Small intestine (tissue), 7 donors: ENCODE measurements at regions not wholly inside any gene's neighbourhood (a gene's known extent, or its start where the extent isn't known, plus 50 kb on each side); places are given as distances from the start of the nearest gene placed in this dataset.
"Not testable (repeated sequence)": the region's sequence is repeated elsewhere in the genome, so short reads cannot be mapped to it uniquely, and the experiment has no call there.

Source experiments
- DNase-seq, 2 donors: peaks; one replicate each; pipeline versions ENCODE4 v3.0.0 to v3.0.0-alpha.2; 2013
- FAIRE-seq: peaks from 2 replicates; lab custom pipeline; 2012; peaks lifted over from hg19 to GRCh38; lab: Jason Lieb, UNC
- H3K27ac ChIP-seq, 3 donors: one replicate each; pipeline ENCODE4 v1.5.1; 2013; ENCODE audit warnings: low read length in 2 of 3, mild to moderate bottlenecking in 2 of 3, control low read depth in 1 of 3, inconsistent platforms in 1 of 3, low read depth in 1 of 3, moderate library complexity in 1 of 3
- H3K27me3 ChIP-seq, 3 donors: one replicate each; pipeline ENCODE4 v1.6.1; 2013; ENCODE audit warnings: low read length in 3 of 3, inconsistent platforms in 1 of 3; ENCODE audit not compliant: control insufficient read depth in 3 of 3, insufficient read depth in 3 of 3
- H3K36me3 ChIP-seq, 3 donors: one replicate each; pipeline ENCODE4 v1.6.1; 2013; ENCODE audit warnings: low read length in 3 of 3, inconsistent platforms in 1 of 3, low read depth in 1 of 3, mild to moderate bottlenecking in 1 of 3, moderate library complexity in 1 of 3; ENCODE audit not compliant: control insufficient read depth in 3 of 3, insufficient read depth in 2 of 3
- H3K4me1 ChIP-seq, 3 donors: one replicate each; pipeline ENCODE4 v1.6.1; 2013; ENCODE audit warnings: low read length in 2 of 3, inconsistent platforms in 1 of 3, low read depth in 1 of 3, mild to moderate bottlenecking in 1 of 3, moderate library complexity in 1 of 3; ENCODE audit not compliant: control insufficient read depth in 3 of 3, insufficient read depth in 2 of 3
- H3K4me3 ChIP-seq, 3 donors: one replicate each; pipeline ENCODE4 v1.5.1; 2013; ENCODE audit warnings: low read length in 3 of 3, control low read depth in 1 of 3, inconsistent platforms in 1 of 3, low read depth in 1 of 3, mild to moderate bottlenecking in 1 of 3, moderate library complexity in 1 of 3
- H3K9me3 ChIP-seq, 2 donors: one replicate each; pipeline ENCODE4 v1.6.1; 2013; ENCODE audit warnings: low read depth in 1 of 2, low read length in 1 of 2; ENCODE audit not compliant: control insufficient read depth in 2 of 2, insufficient read depth in 1 of 2
- WGBS, 3 donors: extraction: QIAGEN DNeasy Blood & Tissue Kit; methylation state at CpG; one replicate each; pipeline ENCODE4 v1.1.7; 2013; 5-methylcytosine and 5-hydroxymethylcytosine counted together
- donor health status: healthy with polysubstance abuse.
- donor health status: control.
- donor health status: control.
- donor health status: Bipolar disorder and iron deficiency.
- donor health status: healthy.

- Histone ChIP-seq H3K4me1 (no peaks in the 10 kb centered on the region), H3K36me3 (no peaks in the 10 kb centered on the region), H3K4me3 (no peak overlapping the region), H3K27me3 (no peaks in the 10 kb centered on the region), H3K27ac (no peak overlapping the region), H3K9me3 (peaks cover 0 to 3% of the 10 kb centered on the region in 2 donors)
- FAIRE-seq (no peak), DNase-seq (no peak)
- WGBS, 3 donors: 92 to 96% (median 94%) methylated on average over 7 of the region's 7 CpGs
These were observed 641.5 kb downstream of the GABRG1 start for GRCh38 chr4:45482346-45482745.

- H3K27me3 ChIP-seq: no peaks in the 10 kb centered on the region
- H3K9me3 ChIP-seq: peaks cover 0 to 16% of the 10 kb centered on the region in 2 donors
- WGBS, 3 donors: 93 to 96% (median 95%) methylated on average over 25 of the region's 25 CpGs
- no peak overlapping the region for H3K4me3 ChIP-seq
- H3K36me3 ChIP-seq: no peaks in the 10 kb centered on the region
- DNase-seq (no peak), FAIRE-seq (no peak)
- no peak overlapping the region for H3K27ac ChIP-seq
- no peaks in the 10 kb centered on the region for H3K4me1 ChIP-seq
These were observed 646.5 kb downstream of the GABRG1 start for GRCh38 chr4:45477311-45477733.

- Histone ChIP-seq H3K9me3 (peaks cover 0 to 27% of the 10 kb centered on the region in 2 donors), H3K27ac (no peak overlapping the region), H3K36me3 (no peaks in the 10 kb centered on the region), H3K4me3 (no peak overlapping the region), H3K4me1 (no peaks in the 10 kb centered on the region), H3K27me3 (no peaks in the 10 kb centered on the region)
- WGBS, 3 donors: 52 to 72% (median 62%) methylated on average over 2 of the region's 2 CpGs
- FAIRE-seq (no peak), DNase-seq (no peak)
These were observed 648.3 kb downstream of the GABRG1 start for GRCh38 chr4:45475548-45475947.

- DNase-seq: no peak
- FAIRE-seq: no peak
- Histone ChIP-seq H3K36me3 (no peaks in the 10 kb centered on the region), H3K27me3 (no peaks in the 10 kb centered on the region), H3K4me3 (no peak overlapping the region), H3K27ac (no peak overlapping the region), H3K4me1 (no peaks in the 10 kb centered on the region), H3K9me3 (peaks cover 0 to 25% of the 10 kb centered on the region in 2 donors)
- WGBS, 3 donors: 44 to 70% (median 50%) methylated on average over 3 of the region's 3 CpGs
These were observed 651.4 kb downstream of the GABRG1 start for GRCh38 chr4:45472490-45472889.

- Histone ChIP-seq H3K4me1 (no peaks in the 10 kb centered on the region), H3K36me3 (no peaks in the 10 kb centered on the region), H3K27ac (no peak overlapping the region), H3K27me3 (no peaks in the 10 kb centered on the region), H3K9me3 (peaks cover 0 to 21% of the 10 kb centered on the region in 2 donors), H3K4me3 (no peak overlapping the region)
- FAIRE-seq (no peak), DNase-seq (no peak)
- WGBS, 3 donors: 86 to 91% (median 91%) methylated on average over 4 of the region's 4 CpGs
These were observed 652.5 kb downstream of the GABRG1 start for GRCh38 chr4:45471335-45471734.

- Histone ChIP-seq H3K27ac (no peak overlapping the region), H3K4me1 (no peaks in the 10 kb centered on the region), H3K36me3 (no peaks in the 10 kb centered on the region), H3K9me3 (peaks cover 0 to 9% of the 10 kb centered on the region in 2 donors), H3K4me3 (no peak overlapping the region), H3K27me3 (no peaks in the 10 kb centered on the region)
- DNase-seq: no peak
- FAIRE-seq: no peak
- 81 to 91% (median 83%) methylated on average over 4 of the region's 4 CpGs for WGBS, 3 donors
These were observed 656.7 kb downstream of the GABRG1 start for GRCh38 chr4:45467157-45467556.

GRCh38 chr4:45460157-45460556 is 663.7 kb downstream of the GABRG1 start:
- H3K9me3 ChIP-seq, H3K27me3 ChIP-seq, H3K4me1 ChIP-seq, H3K36me3 ChIP-seq, DNase-seq, FAIRE-seq, H3K4me3 ChIP-seq, H3K27ac ChIP-seq: not testable (repeated sequence)
- 51 to 78% (median 57%) methylated on average over 4 of the region's 4 CpGs for WGBS, 3 donors

GRCh38 chr4:45455217-45455616 is 668.6 kb downstream of the GABRG1 start:
- DNase-seq: no peak
- Histone ChIP-seq H3K27me3 (no peaks in the 10 kb centered on the region), H3K27ac (no peak overlapping the region), H3K9me3 (peaks cover 0 to 2% of the 10 kb centered on the region in 2 donors), H3K4me3 (no peak overlapping the region), H3K4me1 (no peaks in the 10 kb centered on the region), H3K36me3 (no peaks in the 10 kb centered on the region)
- WGBS, 3 donors: 47 to 65% (median 63%) methylated on average over 2 of the region's 2 CpGs
- no peak for FAIRE-seq

- peak; percentile 25 to 41 for DNase-seq
- FAIRE-seq: no peak
These were observed 670.5 kb downstream of the GABRG1 start for GRCh38 chr4:45453258-45453853.

More at GRCh38 chr4:45453258-45453853, 670.5 kb downstream of the GABRG1 start:
- H3K4me1 ChIP-seq: no peaks in the 10 kb centered on the region
- H3K27me3 ChIP-seq: no peaks in the 10 kb centered on the region
- H3K27ac ChIP-seq: no peak overlapping the region
- H3K36me3 ChIP-seq: no peaks in the 10 kb centered on the region
- H3K4me3 ChIP-seq: no peak overlapping the region
- 32 to 34% (median 34%) methylated on average over 5 of the region's 5 CpGs for WGBS, 3 donors
- H3K9me3 ChIP-seq: no peaks in the 10 kb centered on the region
